Left lung (tissue), 4 donors: ENCODE measurements at regions not wholly inside any gene's neighbourhood (a gene's known extent, or its start where the extent isn't known, plus 50 kb on each side); places are given as distances from the start of the nearest gene placed in this dataset.

Experiments used
- ATAC-seq: fragments of 200-7000 bp; cut with Tn5 transposase; one replicate; pipeline ENCODE4 v1.9.1; 2020; ENCODE audit warnings: moderate library complexity
- DNase-seq, 4 donors: peaks; one replicate each; pipeline ENCODE4 v3.0.0-alpha.2; 2013 to 2020
- H3K27ac ChIP-seq, 2 donors: fragments of 200-600 bp; sonication (generic) in 1 of 2; one replicate each; pipeline versions ENCODE4 v1.5.0 to v1.8.0; 2020 to 2021
- H3K27me3 ChIP-seq, 2 donors: fragments of 200-600 bp; sonication (generic) in 1 of 2; one replicate each; pipeline versions ENCODE4 v1.5.0 to v1.8.0; 2020 to 2021
- H3K36me3 ChIP-seq, 2 donors: fragments of 200-600 bp; sonication (generic) in 1 of 2; one replicate each; pipeline versions ENCODE4 v1.5.0 to v1.8.0; 2020 to 2021
- H3K4me1 ChIP-seq, 2 donors: fragments of 200-600 bp; one replicate each; pipeline ENCODE4 v1.8.0; 2021
- H3K4me3 ChIP-seq, 2 donors: fragments of 200-600 bp; sonication (generic) in 1 of 2; one replicate each; pipeline versions ENCODE4 v1.5.0 to v1.8.0; 2020 to 2021; ENCODE audit warnings: mild to moderate bottlenecking in 1 of 2
- H3K9me3 ChIP-seq, 2 donors: fragments of 200-600 bp; sonication (generic) in 1 of 2; one replicate each; pipeline versions ENCODE4 v1.5.0 to v1.8.0; 2020 to 2021
- intact Hi-C, 2 donors: fragments of 100-400 bp; cut with DNase I; formaldehyde crosslinking; loops; one replicate each; pipeline versions ENCODE4 v1.11.2 to v1.14.2; 2022
- TF ChIP-seq, protein P1 (sequence below), 2 donors: fragments of 200-600 bp; sonication (generic) in 1 of 2; IDR thresholded peaks; one replicate each; pipeline versions ENCODE4 v1.5.0 to v1.8.0; 2021; ENCODE audit warnings: antibody characterized with exemption in 2 of 2
- donor health status: DM: no; HTN: yes; CAD: no.
- donor health status: DM: no; HTN: no; CAD: no.

DNA sequence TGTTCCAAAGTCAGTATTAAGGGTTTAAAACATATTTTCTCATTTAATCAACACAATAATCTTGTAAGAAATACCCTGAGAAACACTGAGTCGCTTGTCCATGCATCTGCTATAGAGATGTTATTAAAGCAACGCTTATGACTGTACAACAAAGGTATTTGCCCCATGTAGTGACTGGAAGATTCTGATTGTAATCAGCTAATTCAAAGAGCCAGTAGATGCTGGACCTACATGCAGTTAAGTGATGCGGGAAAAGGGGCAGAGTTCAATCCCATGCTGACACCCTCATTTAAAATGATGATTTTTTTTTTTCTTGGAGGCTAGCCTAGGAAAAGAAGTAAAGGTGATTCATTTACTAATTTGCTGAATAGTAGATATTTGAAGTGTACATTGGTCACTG, 149.3 kb upstream of the MTAP start:
- intact Hi-C loops: no loop called here
- H3K27me3 ChIP-seq: peaks cover 0 to 22% of the 10 kb centered on the region in 2 donors
- no peaks in the 10 kb centered on the region for H3K36me3 ChIP-seq
- H3K4me3 ChIP-seq: no peak overlapping the region
- no peaks in the 10 kb centered on the region for H3K4me1 ChIP-seq
- TF ChIP-seq, protein P1, sequence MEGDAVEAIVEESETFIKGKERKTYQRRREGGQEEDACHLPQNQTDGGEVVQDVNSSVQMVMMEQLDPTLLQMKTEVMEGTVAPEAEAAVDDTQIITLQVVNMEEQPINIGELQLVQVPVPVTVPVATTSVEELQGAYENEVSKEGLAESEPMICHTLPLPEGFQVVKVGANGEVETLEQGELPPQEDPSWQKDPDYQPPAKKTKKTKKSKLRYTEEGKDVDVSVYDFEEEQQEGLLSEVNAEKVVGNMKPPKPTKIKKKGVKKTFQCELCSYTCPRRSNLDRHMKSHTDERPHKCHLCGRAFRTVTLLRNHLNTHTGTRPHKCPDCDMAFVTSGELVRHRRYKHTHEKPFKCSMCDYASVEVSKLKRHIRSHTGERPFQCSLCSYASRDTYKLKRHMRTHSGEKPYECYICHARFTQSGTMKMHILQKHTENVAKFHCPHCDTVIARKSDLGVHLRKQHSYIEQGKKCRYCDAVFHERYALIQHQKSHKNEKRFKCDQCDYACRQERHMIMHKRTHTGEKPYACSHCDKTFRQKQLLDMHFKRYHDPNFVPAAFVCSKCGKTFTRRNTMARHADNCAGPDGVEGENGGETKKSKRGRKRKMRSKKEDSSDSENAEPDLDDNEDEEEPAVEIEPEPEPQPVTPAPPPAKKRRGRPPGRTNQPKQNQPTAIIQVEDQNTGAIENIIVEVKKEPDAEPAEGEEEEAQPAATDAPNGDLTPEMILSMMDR (IDR thresholded peaks at IDR 0.05): no peak
- DNase-seq (no peak), ATAC-seq (no peak)
- H3K9me3 ChIP-seq: peaks cover 0 to 10% of the 10 kb centered on the region in 2 donors
- H3K27ac ChIP-seq: no peak overlapping the region

DNA sequence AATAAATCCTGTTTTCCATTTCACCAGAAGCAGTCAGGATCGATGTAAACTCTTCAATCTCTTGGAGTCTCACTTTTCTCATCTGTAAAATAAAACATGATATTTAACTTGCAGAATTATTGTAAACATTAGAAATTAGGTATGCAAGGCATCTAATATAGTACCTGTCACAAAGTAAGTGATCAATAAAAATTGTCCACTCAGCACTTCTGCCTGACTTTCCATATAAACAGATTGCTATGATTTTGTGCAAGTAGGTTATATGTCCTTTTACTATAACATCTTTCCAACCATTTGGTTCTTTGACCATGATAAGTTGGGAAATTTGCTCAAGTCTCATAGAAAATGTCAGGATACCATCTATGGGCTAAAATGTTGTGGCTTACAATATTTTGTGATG, 148.8 kb upstream of the MTAP start:
- Histone ChIP-seq H3K4me3 (no peak overlapping the region), H3K27ac (no peak overlapping the region), H3K27me3 (peaks cover 0 to 22% of the 10 kb centered on the region in 2 donors), H3K36me3 (no peaks in the 10 kb centered on the region), H3K9me3 (peaks cover 0 to 6% of the 10 kb centered on the region in 2 donors), H3K4me1 (no peaks in the 10 kb centered on the region)
- intact Hi-C loops: no loop called here
- TF ChIP-seq, protein P1 (IDR thresholded peaks at IDR 0.05): no peak
- ATAC-seq (no peak), DNase-seq (no peak)

DNA sequence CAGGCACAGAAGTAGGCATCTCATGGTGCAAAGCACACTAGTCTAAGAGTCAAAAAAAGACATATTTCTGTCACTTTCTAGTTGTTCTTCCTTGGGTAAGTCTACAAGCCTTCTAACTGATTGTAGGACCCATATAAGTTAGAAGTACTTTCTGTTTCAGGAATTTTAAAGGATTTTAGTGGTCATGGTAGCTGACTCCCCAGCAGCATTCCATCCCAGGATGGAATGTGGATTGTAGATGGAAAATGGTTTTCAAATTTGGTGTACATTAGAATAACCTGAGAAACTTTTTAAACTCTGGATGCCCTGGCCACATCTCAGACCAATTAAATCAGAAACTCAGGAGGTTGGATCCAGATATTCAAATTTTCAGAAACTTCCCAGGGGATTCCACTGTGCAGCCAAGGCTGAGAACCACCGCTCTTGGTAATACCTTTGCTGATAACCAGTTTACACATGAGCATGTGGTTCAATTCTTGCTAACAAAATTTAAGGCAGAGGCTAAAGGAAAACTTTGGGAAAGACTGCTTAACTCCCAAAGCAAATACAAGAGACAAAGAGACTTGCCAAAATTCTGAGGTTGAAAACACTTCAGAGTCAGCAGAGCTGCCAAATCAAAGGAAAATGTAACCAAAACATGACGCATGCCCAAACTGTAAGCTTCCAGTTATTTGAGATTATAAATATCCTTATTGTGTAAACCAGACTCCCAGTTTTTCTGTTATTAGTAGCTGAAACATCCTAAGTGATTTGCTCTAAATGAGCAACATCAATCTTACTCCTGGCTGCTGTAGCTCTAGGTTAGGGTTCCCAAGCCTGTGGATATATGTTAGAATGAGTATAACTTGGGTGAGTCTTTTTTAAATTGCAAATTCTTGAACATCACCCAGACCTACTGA, 145.4 kb upstream of the MTAP start:
- Histone ChIP-seq H3K4me3 (no peak overlapping the region), H3K27me3 (peaks cover 0 to 15% of the 10 kb centered on the region in 2 donors), H3K36me3 (no peaks in the 10 kb centered on the region), H3K4me1 (no peaks in the 10 kb centered on the region), H3K27ac (no peak overlapping the region), H3K9me3 (no peaks in the 10 kb centered on the region)
- TF ChIP-seq, protein P1 (IDR thresholded peaks at IDR 0.05): no peak
- DNase-seq: no peak
- ATAC-seq: peak; percentile 37
- intact Hi-C loops: no loop called here

DNA sequence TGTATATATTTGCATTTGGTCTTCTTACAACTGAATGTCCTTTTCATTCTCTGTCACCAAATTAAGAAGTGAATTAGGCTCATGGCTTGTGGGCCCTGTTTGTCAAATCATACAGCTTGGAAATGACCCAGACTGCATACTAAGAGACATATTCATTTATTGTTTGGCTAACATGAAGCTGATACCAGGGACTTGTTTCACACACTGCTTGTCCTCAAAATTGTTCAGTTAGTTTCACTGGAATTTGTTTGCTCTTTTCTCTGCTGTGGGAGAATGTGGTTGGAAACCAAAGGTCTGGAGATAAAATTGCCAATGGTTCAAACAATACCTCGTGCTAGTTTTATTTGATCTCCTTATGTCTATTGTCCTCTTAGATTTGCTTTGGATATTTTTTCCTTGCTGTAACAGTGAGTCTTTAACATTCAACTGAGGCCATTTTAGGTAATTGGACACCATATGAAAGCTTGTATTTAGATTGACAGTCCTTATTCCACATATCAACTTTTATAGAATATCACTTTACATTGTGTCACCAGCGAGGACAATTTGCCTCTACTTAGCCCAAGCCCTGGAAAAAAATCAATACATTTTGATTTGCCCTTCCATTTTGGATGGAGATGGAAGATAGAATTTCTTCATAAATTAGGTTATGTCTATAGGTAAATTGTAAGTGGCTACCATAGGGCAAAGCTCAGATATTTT, 144.3 kb upstream of the MTAP start:
- ATAC-seq (no peak), DNase-seq (no peak)
- intact Hi-C loops: no loop called here
- H3K4me3 ChIP-seq: no peak overlapping the region
- peaks cover 0 to 15% of the 10 kb centered on the region in 2 donors for H3K27me3 ChIP-seq
- no peaks in the 10 kb centered on the region for H3K36me3 ChIP-seq
- no peaks in the 10 kb centered on the region for H3K9me3 ChIP-seq
- H3K4me1 ChIP-seq: no peaks in the 10 kb centered on the region
- H3K27ac ChIP-seq: no peak overlapping the region
- TF ChIP-seq, protein P1 (IDR thresholded peaks at IDR 0.05): no peak

DNA sequence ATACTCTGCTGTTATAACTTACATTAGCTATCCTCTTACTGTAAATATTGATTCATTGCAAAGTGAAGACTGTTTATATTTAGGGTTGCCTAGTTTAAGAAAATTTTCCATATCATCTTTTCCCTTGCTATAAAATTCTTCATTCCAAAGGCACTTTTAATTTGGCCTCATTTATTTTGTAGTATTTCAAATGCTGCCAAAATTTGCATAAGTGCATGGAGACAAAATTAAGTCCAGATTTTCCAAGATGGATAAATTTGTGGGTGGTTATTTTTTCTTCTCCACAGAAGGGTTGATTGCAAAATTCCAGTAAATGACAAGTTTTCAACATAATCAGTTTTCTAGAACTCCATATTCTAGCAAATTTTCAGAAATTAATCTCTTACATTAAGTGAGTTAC, 141.5 kb upstream of the MTAP start:
- no peaks in the 10 kb centered on the region for H3K36me3 ChIP-seq
- no peak overlapping the region for H3K27ac ChIP-seq
- H3K27me3 ChIP-seq: peaks cover 0 to 7% of the 10 kb centered on the region in 2 donors
- H3K4me3 ChIP-seq: no peak overlapping the region
- TF ChIP-seq, protein P1 (IDR thresholded peaks at IDR 0.05): no peak
- DNase-seq (no peak), ATAC-seq (no peak)
- H3K9me3 ChIP-seq: no peaks in the 10 kb centered on the region
- H3K4me1 ChIP-seq: no peaks in the 10 kb centered on the region
- intact Hi-C loops: no loop called here
